Activated naive CD4-positive, alpha-beta T cell treated with anti-CD3 and anti-CD28 coated beads, Interleukin-2, amount 50 U/mL, for 24 hours (primary cell): ENCODE measurements at regions not wholly inside any gene's neighbourhood (a gene's known extent, or its start where the extent isn't known, plus 50 kb on each side); places are given as distances from the start of the nearest gene placed in this dataset.

Source experiments
- H3K27ac Mint-ChIP-seq: one replicate; pipeline ENCODE4 v1.8.0; 2021; ENCODE audit warnings: mild to moderate bottlenecking, mixed read lengths
- H3K27me3 Mint-ChIP-seq: one replicate; pipeline ENCODE4 v1.8.0; 2021; ENCODE audit warnings: mixed read lengths
- H3K36me3 Mint-ChIP-seq: one replicate; pipeline ENCODE4 v1.8.0; 2021; ENCODE audit warnings: mixed read lengths
- H3K4me1 Mint-ChIP-seq: one replicate; pipeline ENCODE4 v1.8.0; 2021; ENCODE audit warnings: mixed read lengths
- H3K4me3 Mint-ChIP-seq: one replicate; pipeline ENCODE4 v1.8.0; 2021; ENCODE audit warnings: mild to moderate bottlenecking, mixed read lengths
- H3K9me3 Mint-ChIP-seq: one replicate; pipeline ENCODE4 v1.8.0; 2021; ENCODE audit warnings: mixed read lengths

DNA sequence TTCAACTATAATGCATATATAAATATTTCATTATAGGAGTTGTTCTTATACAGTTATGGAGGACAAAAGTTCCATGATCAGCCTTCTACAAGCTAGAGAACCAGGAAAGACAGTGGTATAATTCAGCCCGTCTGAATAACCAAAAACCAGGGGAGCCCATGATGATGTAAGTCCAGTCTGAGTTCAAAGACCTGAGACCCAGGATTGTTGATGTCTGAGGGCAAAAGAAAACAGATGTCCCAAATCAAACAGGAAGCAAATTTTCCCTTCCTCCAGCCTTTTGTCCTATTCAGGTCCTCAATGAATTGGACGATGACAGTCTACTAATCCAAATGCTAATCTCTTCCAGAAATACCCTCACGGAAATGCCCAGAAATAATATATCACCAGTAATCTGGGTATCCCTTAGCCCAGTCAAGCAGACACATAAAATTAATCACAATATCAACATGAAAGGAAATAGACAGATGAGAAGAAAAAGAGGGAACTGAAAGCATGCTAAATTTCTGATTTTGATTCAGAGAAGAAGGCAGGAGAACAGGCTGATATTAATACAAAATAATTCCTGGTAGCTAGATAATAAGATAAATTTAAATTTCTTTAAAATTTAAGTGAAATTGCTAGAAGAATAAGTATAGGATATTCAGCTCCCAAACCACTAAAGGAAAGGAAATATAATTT, 255.6 kb upstream of the CTAGE1 start:
- Mint-ChIP-seq H3K27ac (no peak overlapping the region), H3K4me3 (no peak overlapping the region), H3K9me3 (no peaks in the 10 kb centered on the region), H3K27me3 (peaks cover 9% of the 10 kb centered on the region), H3K36me3 (no peaks in the 10 kb centered on the region), H3K4me1 (no peaks in the 10 kb centered on the region)

GRCh38 chr18:22674272-22674671, 256.6 kb upstream of the CTAGE1 start:
- no peaks in the 10 kb centered on the region for H3K4me1 Mint-ChIP-seq
- H3K4me3 Mint-ChIP-seq = no peak overlapping the region
- peaks cover 6% of the 10 kb centered on the region for H3K27me3 Mint-ChIP-seq
- H3K27ac Mint-ChIP-seq = no peak overlapping the region
- no peaks in the 10 kb centered on the region for H3K9me3 Mint-ChIP-seq
- H3K36me3 Mint-ChIP-seq = no peaks in the 10 kb centered on the region

- Mint-ChIP-seq H3K4me3 (no peak overlapping the region), H3K9me3 (no peaks in the 10 kb centered on the region), H3K27me3 (peaks cover 6% of the 10 kb centered on the region), H3K27ac (no peak overlapping the region), H3K36me3 (no peaks in the 10 kb centered on the region), H3K4me1 (no peaks in the 10 kb centered on the region)
Observed at GRCh38 chr18:22675006-22675405, 257.3 kb upstream of the CTAGE1 start.

GRCh38 chr18:22676423-22676822, 256.7 kb upstream of the RBBP8 start:
- Mint-ChIP-seq H3K4me3 (no peak overlapping the region), H3K27me3 (peaks cover 4% of the 10 kb centered on the region), H3K36me3 (no peaks in the 10 kb centered on the region)

GRCh38 chr18:22678486-22678885, 254.6 kb upstream of the RBBP8 start:
- no peak overlapping the region for H3K27ac Mint-ChIP-seq
- no peaks in the 10 kb centered on the region for H3K4me1 Mint-ChIP-seq
- peaks cover 5% of the 10 kb centered on the region for H3K27me3 Mint-ChIP-seq
- no peak overlapping the region for H3K4me3 Mint-ChIP-seq
- no peaks in the 10 kb centered on the region for H3K36me3 Mint-ChIP-seq
- H3K9me3 Mint-ChIP-seq = no peaks in the 10 kb centered on the region

More at GRCh38 chr18:22676423-22676822, 256.7 kb upstream of the RBBP8 start:
- H3K4me1 Mint-ChIP-seq = no peaks in the 10 kb centered on the region
- H3K27ac Mint-ChIP-seq = no peak overlapping the region
- no peaks in the 10 kb centered on the region for H3K9me3 Mint-ChIP-seq

GRCh38 chr18:22680944-22681343, 252.2 kb upstream of the RBBP8 start:
- Mint-ChIP-seq H3K36me3 (no peaks in the 10 kb centered on the region), H3K4me3 (no peak overlapping the region), H3K27me3 (peaks cover 10% of the 10 kb centered on the region), H3K27ac (no peak overlapping the region), H3K9me3 (peaks cover 5% of the 10 kb centered on the region), H3K4me1 (no peaks in the 10 kb centered on the region)

DNA sequence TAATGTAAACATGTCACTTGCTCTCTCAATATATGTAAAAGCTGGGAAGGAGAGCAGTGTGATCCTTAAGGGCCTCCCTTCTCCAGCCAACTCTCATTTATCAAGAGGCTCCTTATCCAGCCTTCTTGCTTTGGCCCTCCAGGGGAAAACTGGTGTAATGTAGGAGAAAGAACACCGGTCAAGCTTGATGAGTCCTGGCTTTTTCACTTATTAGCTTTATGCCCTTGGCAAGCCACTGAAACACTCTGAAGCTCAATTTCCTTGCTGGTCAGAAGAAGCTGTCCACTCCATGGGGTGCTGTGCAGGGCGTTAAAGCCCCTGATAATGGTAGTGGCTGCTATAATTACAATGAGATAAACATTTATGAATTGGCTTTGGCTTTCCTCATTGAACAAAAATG, 251.2 kb upstream of the RBBP8 start:
- Mint-ChIP-seq H3K27ac (no peak overlapping the region), H3K4me1 (no peaks in the 10 kb centered on the region), H3K9me3 (peaks cover 5% of the 10 kb centered on the region), H3K36me3 (no peaks in the 10 kb centered on the region), H3K4me3 (no peak overlapping the region), H3K27me3 (peaks cover 10% of the 10 kb centered on the region)

DNA sequence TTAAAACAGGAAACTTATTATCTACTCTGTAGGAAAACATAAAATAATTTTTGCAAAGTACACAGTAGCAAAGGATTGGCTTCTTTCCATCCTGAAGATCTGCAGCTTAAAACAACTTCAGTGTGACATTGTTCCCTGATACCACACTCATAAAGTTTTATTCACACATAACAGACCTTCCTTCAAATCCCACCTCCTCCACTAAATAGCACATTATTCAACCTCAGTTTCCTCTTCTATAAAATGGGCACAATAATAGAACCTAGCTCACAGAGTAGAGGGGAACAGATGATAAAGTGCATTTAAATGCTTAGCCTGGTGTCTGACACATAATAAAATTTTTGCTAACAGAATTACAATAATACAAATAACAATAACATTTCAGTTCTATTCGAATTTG, 250.4 kb upstream of the RBBP8 start:
- peaks cover 5% of the 10 kb centered on the region for H3K9me3 Mint-ChIP-seq
- H3K4me3 Mint-ChIP-seq = no peak overlapping the region
- H3K36me3 Mint-ChIP-seq = no peaks in the 10 kb centered on the region
- no peaks in the 10 kb centered on the region for H3K4me1 Mint-ChIP-seq
- peaks cover 10% of the 10 kb centered on the region for H3K27me3 Mint-ChIP-seq
- no peak overlapping the region for H3K27ac Mint-ChIP-seq

DNA sequence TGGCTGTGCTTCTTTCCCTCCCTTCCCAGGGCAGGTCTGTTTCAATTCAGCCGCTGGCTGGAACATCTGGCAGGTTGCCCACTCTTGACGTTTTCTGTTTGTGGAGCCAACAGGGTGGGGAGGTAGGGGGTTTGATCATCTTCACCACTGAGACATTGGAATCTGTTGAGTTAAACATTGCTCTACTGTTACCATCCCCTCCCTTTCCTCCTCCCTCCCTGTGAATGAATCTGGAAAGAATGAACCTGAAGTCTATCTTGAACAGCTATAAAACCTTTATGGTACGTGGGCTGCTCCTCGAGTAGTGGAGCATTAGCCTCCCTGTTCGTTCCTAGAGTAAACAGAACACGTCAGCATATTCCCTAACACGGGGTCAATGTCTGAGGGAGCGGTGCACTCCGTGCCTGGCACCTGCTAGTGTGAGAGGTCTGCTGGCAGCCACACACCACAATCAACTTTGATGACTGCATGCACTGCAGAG, 249.9 kb upstream of the RBBP8 start:
- no peak overlapping the region for H3K27ac Mint-ChIP-seq

GRCh38 chr18:22683786-22684185, 249.3 kb upstream of the RBBP8 start:
- H3K27me3 Mint-ChIP-seq = peaks cover 10% of the 10 kb centered on the region
- H3K4me3 Mint-ChIP-seq = no peak overlapping the region
- peaks cover 5% of the 10 kb centered on the region for H3K9me3 Mint-ChIP-seq
- no peak overlapping the region for H3K27ac Mint-ChIP-seq
- H3K4me1 Mint-ChIP-seq = no peaks in the 10 kb centered on the region
- H3K36me3 Mint-ChIP-seq = no peaks in the 10 kb centered on the region

More for the DNA sequence above, 249.9 kb upstream of the RBBP8 start:
- Mint-ChIP-seq H3K9me3 (peaks cover 5% of the 10 kb centered on the region), H3K36me3 (no peaks in the 10 kb centered on the region), H3K4me3 (no peak overlapping the region), H3K27me3 (peaks cover 10% of the 10 kb centered on the region), H3K4me1 (no peaks in the 10 kb centered on the region)

GRCh38 chr18:22684268-22684667, 248.9 kb upstream of the RBBP8 start:
- Mint-ChIP-seq H3K27me3 (peaks cover 10% of the 10 kb centered on the region), H3K9me3 (peaks cover 5% of the 10 kb centered on the region), H3K36me3 (no peaks in the 10 kb centered on the region), H3K27ac (no peak overlapping the region), H3K4me1 (no peaks in the 10 kb centered on the region), H3K4me3 (no peak overlapping the region)

- peaks cover 5% of the 10 kb centered on the region for H3K9me3 Mint-ChIP-seq
- no peak overlapping the region for H3K27ac Mint-ChIP-seq
- no peaks in the 10 kb centered on the region for H3K4me1 Mint-ChIP-seq
- no peaks in the 10 kb centered on the region for H3K36me3 Mint-ChIP-seq
- no peak overlapping the region for H3K4me3 Mint-ChIP-seq
- peaks cover 10% of the 10 kb centered on the region for H3K27me3 Mint-ChIP-seq
Observed at GRCh38 chr18:22685788-22686187, 247.3 kb upstream of the RBBP8 start.

- no peak overlapping the region for H3K4me3 Mint-ChIP-seq
Observed at GRCh38 chr18:22687892-22688680, 245.0 kb upstream of the RBBP8 start.

GRCh38 chr18:22688877-22689496, 244.1 kb upstream of the RBBP8 start:
- no peak overlapping the region for H3K27ac Mint-ChIP-seq
- H3K4me3 Mint-ChIP-seq = no peak overlapping the region
- peaks cover 4% of the 10 kb centered on the region for H3K9me3 Mint-ChIP-seq
- no peaks in the 10 kb centered on the region for H3K4me1 Mint-ChIP-seq
- H3K27me3 Mint-ChIP-seq = peaks cover 4% of the 10 kb centered on the region
- H3K36me3 Mint-ChIP-seq = no peaks in the 10 kb centered on the region

More at GRCh38 chr18:22687892-22688680, 245.0 kb upstream of the RBBP8 start:
- H3K27me3 Mint-ChIP-seq = peaks cover 6% of the 10 kb centered on the region
- no peaks in the 10 kb centered on the region for H3K36me3 Mint-ChIP-seq
- H3K27ac Mint-ChIP-seq = no peak overlapping the region
- peaks cover 5% of the 10 kb centered on the region for H3K9me3 Mint-ChIP-seq
- no peaks in the 10 kb centered on the region for H3K4me1 Mint-ChIP-seq

GRCh38 chr18:22689712-22690111, 243.4 kb upstream of the RBBP8 start:
- Mint-ChIP-seq H3K4me3 (no peak overlapping the region), H3K27me3 (no peaks in the 10 kb centered on the region), H3K9me3 (no peaks in the 10 kb centered on the region), H3K36me3 (no peaks in the 10 kb centered on the region), H3K4me1 (no peaks in the 10 kb centered on the region), H3K27ac (no peak overlapping the region)

- no peak overlapping the region for H3K4me3 Mint-ChIP-seq
- H3K36me3 Mint-ChIP-seq = no peaks in the 10 kb centered on the region
- no peak overlapping the region for H3K27ac Mint-ChIP-seq
- H3K27me3 Mint-ChIP-seq = peaks cover 2% of the 10 kb centered on the region
- no peaks in the 10 kb centered on the region for H3K4me1 Mint-ChIP-seq
- no peaks in the 10 kb centered on the region for H3K9me3 Mint-ChIP-seq
Observed at GRCh38 chr18:22690556-22690955, 242.6 kb upstream of the RBBP8 start.
